KBM-7 (cell line): ENCODE measurements at regions not wholly inside any gene's neighbourhood (a gene's known extent, or its start where the extent isn't known, plus 50 kb on each side); places are given as distances from the start of the nearest gene placed in this dataset.

Experiments used
- DNase-seq: peaks from one replicate; pipeline ENCODE4 v3.0.0-alpha.2; 2015
- in situ Hi-C: fragments of 300-500 bp; cut with MboI; formaldehyde crosslinking; loops from 2 replicates; pipeline ENCODE4 v1.14.3; 2020; ENCODE audit warnings: low sequenced_read_pairs, low pct_unique_long_range_greater_than_20kb, mixed read lengths

- in situ Hi-C loops: no loop called here
- no peak for DNase-seq
Observed at GRCh38 chr7:84610390-84610789, 415.8 kb upstream of the SEMA3A start.

- DNase-seq: no peak
- in situ Hi-C loops: no loop called here
Observed at GRCh38 chr7:84605301-84605700, 410.7 kb upstream of the SEMA3A start.

GRCh38 chr7:84603545-84603944 is 409.0 kb upstream of the SEMA3A start:
- in situ Hi-C loops: no loop called here
- no peak for DNase-seq

- in situ Hi-C loops: no loop called here
- DNase-seq: no peak
Observed at GRCh38 chr7:84595026-84595425, 400.4 kb upstream of the SEMA3A start.

- in situ Hi-C loops: no loop called here
- DNase-seq: no peak
Observed at GRCh38 chr7:84591897-84592296, 397.3 kb upstream of the SEMA3A start.

- DNase-seq: no peak
- in situ Hi-C loops: no loop called here
Observed at GRCh38 chr7:84589012-84589411, 394.4 kb upstream of the SEMA3A start.

- no peak for DNase-seq
- in situ Hi-C loops: no loop called here
Observed at GRCh38 chr7:84583331-84583730, 388.7 kb upstream of the SEMA3A start.

- in situ Hi-C loops: no loop called here
- DNase-seq: no peak
Observed at GRCh38 chr7:84582747-84583146, 388.2 kb upstream of the SEMA3A start.

GRCh38 chr7:84578825-84579224 is 384.2 kb upstream of the SEMA3A start:
- in situ Hi-C loops: no loop called here

GRCh38 chr7:84568781-84569180 is 374.2 kb upstream of the SEMA3A start:
- in situ Hi-C loops: no loop called here
- no peak for DNase-seq

More at GRCh38 chr7:84578825-84579224, 384.2 kb upstream of the SEMA3A start:
- no peak for DNase-seq

GRCh38 chr7:84565345-84566074 is 370.9 kb upstream of the SEMA3A start:
- in situ Hi-C loops: no loop called here
- no peak for DNase-seq

- in situ Hi-C loops: no loop called here
Observed at GRCh38 chr7:84553711-84554110, 359.1 kb upstream of the SEMA3A start.

GRCh38 chr7:84549409-84549808 is 354.8 kb upstream of the SEMA3A start:
- in situ Hi-C loops: no loop called here
- DNase-seq: no peak

More at GRCh38 chr7:84553711-84554110, 359.1 kb upstream of the SEMA3A start:
- no peak for DNase-seq

GRCh38 chr7:84548366-84549365 is 354.1 kb upstream of the SEMA3A start:
- in situ Hi-C loops: no loop called here
- no peak for DNase-seq

- DNase-seq: no peak
- in situ Hi-C loops: no loop called here
Observed at GRCh38 chr7:84547331-84547730, 352.7 kb upstream of the SEMA3A start.

- DNase-seq: no peak
- in situ Hi-C loops: no loop called here
Observed at GRCh38 chr7:84546403-84546802, 351.8 kb upstream of the SEMA3A start.

GRCh38 chr7:84538268-84538667 is 343.7 kb upstream of the SEMA3A start:
- no peak for DNase-seq
- in situ Hi-C loops: no loop called here

GRCh38 chr7:84536271-84536870 is 341.8 kb upstream of the SEMA3A start:
- in situ Hi-C loops: no loop called here
- DNase-seq: no peak

- DNase-seq: no peak
- in situ Hi-C loops: no loop called here
Observed at GRCh38 chr7:84535580-84536270, 341.1 kb upstream of the SEMA3A start.
